IMR-90 (cell line): ENCODE measurements at regions not wholly inside any gene's neighbourhood (a gene's known extent, or its start where the extent isn't known, plus 50 kb on each side); places are given as distances from the start of the nearest gene placed in this dataset.

Experiments used
- ATAC-seq: fragments of 200-7000 bp; cut with Tn5 transposase; 2 replicates; pipeline ENCODE4 v1.9.1; 2020; ENCODE audit warnings: low read depth, mild to moderate bottlenecking, moderate library complexity
- BruUV-seq: library from RNA; stranded (reverse); fragments of 400-500 nt; replicated peaks from 2 replicates; lab custom pipeline; 2021; lab: Mats Ljungman, UMichigan
- CTCF ChIA-PET: fragments of 300-600 bp; formaldehyde crosslinking; extraction: SDS; loops from one replicate; lab custom pipeline; 2021; ENCODE audit warnings: antibody characterized with exemption; lab: Yijun Ruan, JAX
- POLR2A ChIA-PET: fragments of 300-600 bp; sonication (Branson Sonifier 250); formaldehyde crosslinking; loops from one replicate; lab custom pipeline; 2022; ENCODE audit warnings: antibody characterized with exemption; ENCODE audit not compliant: unreplicated experiment; lab: Charles Lee
- DNase-seq: peaks from one replicate; pipeline ENCODE4 v3.0.0; 2013
- H2AFZ ChIP-seq: replicated peaks from 2 replicates; pipeline ENCODE3; 2013; ENCODE audit warnings: low read length, mild to moderate bottlenecking; ENCODE audit not compliant: poor library complexity
- H2AK5ac ChIP-seq: 2 replicates; pipeline ENCODE4 v1.6.1; 2013; ENCODE audit warnings: low read depth, low read length, inconsistent platforms
- H2AK9ac ChIP-seq: replicated peaks from 2 replicates; pipeline ENCODE3; 2013; ENCODE audit warnings: mild to moderate bottlenecking, low read depth, low read length, moderate library complexity; ENCODE audit not compliant: poor library complexity
- H2BK120ac ChIP-seq: 2 replicates; pipeline ENCODE4 v1.6.1; 2013; ENCODE audit warnings: low read depth, low read length, inconsistent platforms
- H2BK15ac ChIP-seq: 3 replicates; pipeline ENCODE4 v1.6.1; 2013; ENCODE audit warnings: low read depth, low read length, inconsistent platforms
- H2BK20ac ChIP-seq: 2 replicates; pipeline ENCODE4 v1.6.1; 2013; ENCODE audit warnings: low read depth, mild to moderate bottlenecking, inconsistent platforms, low read length, moderate library complexity
- H2BK5ac ChIP-seq: 2 replicates; pipeline ENCODE4 v1.6.1; 2013; ENCODE audit warnings: mild to moderate bottlenecking, low read depth, low read length, inconsistent platforms; ENCODE audit not compliant: poor library complexity, severe bottlenecking
- H3K14ac ChIP-seq: replicated peaks from 2 replicates; pipeline ENCODE4 v1.6.1; 2013; ENCODE audit warnings: low read depth, low read length, inconsistent platforms
- H3K18ac ChIP-seq: 2 replicates; pipeline ENCODE4 v1.6.1; 2013; ENCODE audit warnings: low read depth, low read length, control low read depth
- H3K23ac ChIP-seq: 2 replicates; pipeline ENCODE4 v1.6.1; 2013; ENCODE audit warnings: low read depth, low read length, inconsistent platforms
- H3K27ac ChIP-seq: 2 replicates; pipeline ENCODE4 v1.5.1; 2013; ENCODE audit warnings: mild to moderate bottlenecking, control low read depth, low read length; ENCODE audit not compliant: insufficient read depth
- H3K27me3 ChIP-seq: 2 replicates; pipeline ENCODE4 v1.6.1; 2013; ENCODE audit warnings: low read length; ENCODE audit not compliant: control insufficient read depth, insufficient read depth
- H3K36me3 ChIP-seq: 2 replicates; pipeline ENCODE4 v1.6.1; 2013; ENCODE audit warnings: low read length, mixed read lengths; ENCODE audit not compliant: control insufficient read depth, insufficient read depth
- H3K4ac ChIP-seq: 2 replicates; pipeline ENCODE4 v1.6.1; 2013; ENCODE audit warnings: low read depth, low read length, inconsistent platforms
- H3K4me1 ChIP-seq: 2 replicates; pipeline ENCODE4 v1.6.1; 2013; ENCODE audit warnings: low read length, mixed read lengths; ENCODE audit not compliant: control insufficient read depth, insufficient read depth
- H3K4me2 ChIP-seq: 2 replicates; pipeline ENCODE4 v1.6.1; 2013; ENCODE audit warnings: low read depth, mild to moderate bottlenecking, control low read depth, low read length, moderate library complexity
- H3K4me3 ChIP-seq: 2 replicates; pipeline ENCODE4 v1.5.1; 2013; ENCODE audit warnings: low read depth, mild to moderate bottlenecking, control low read depth, low read length, moderate library complexity; ENCODE audit not compliant: insufficient read depth
- H3K56ac ChIP-seq: 2 replicates; pipeline ENCODE4 v1.6.1; 2013; ENCODE audit warnings: low read length, inconsistent platforms; ENCODE audit not compliant: insufficient read depth; ENCODE audit errors: extremely low read depth
- H3K79me1 ChIP-seq, 2 experiments: 2 replicates each; pipeline ENCODE4 v1.6.1; 2013; ENCODE audit warnings: low read length in 2 of 2, inconsistent platforms in 1 of 2, low read depth in 1 of 2
- H3K9ac ChIP-seq: 2 replicates; pipeline ENCODE4 v1.6.1; 2013; ENCODE audit warnings: low read depth, low read length, control low read depth
- H3K9me1 ChIP-seq: 2 replicates; pipeline ENCODE4 v1.6.1; 2013; ENCODE audit warnings: low read length, inconsistent platforms; ENCODE audit not compliant: insufficient read depth
- H3K9me3 ChIP-seq: 2 replicates; pipeline ENCODE4 v1.6.1; 2013; ENCODE audit warnings: low read length; ENCODE audit not compliant: control insufficient read depth, insufficient read depth
- H4K20me1 ChIP-seq: 2 replicates; pipeline ENCODE4 v1.6.1; 2013; ENCODE audit warnings: low read length, inconsistent platforms; ENCODE audit not compliant: insufficient read depth
- H4K5ac ChIP-seq: 2 replicates; pipeline ENCODE4 v1.6.1; 2013; ENCODE audit warnings: mild to moderate bottlenecking, low read depth, low read length, control low read depth
- H4K8ac ChIP-seq, 2 experiments: 2 replicates each; pipeline ENCODE4 v1.6.1; 2013; ENCODE audit warnings: low read depth in 2 of 2, low read length in 2 of 2, control low read depth in 1 of 2, inconsistent platforms in 1 of 2
- H4K91ac ChIP-seq: 2 replicates; pipeline ENCODE4 v1.6.1; 2013; ENCODE audit warnings: low read depth, low read length, inconsistent platforms; ENCODE audit not compliant: insufficient read depth
- BHLHE40 ChIP-seq: fragments of 150-350 bp; IDR thresholded peaks from 2 replicates; pipeline ENCODE4 v1.6.1; 2016; ENCODE audit warnings: mild to moderate bottlenecking, low read depth, low read length
- CEBPB ChIP-seq: IDR thresholded peaks from 2 replicates; pipeline ENCODE4 v1.6.1; 2012; ENCODE audit warnings: low read depth, low read length, improper control_type of control experiment
- CHD1 ChIP-seq: IDR thresholded peaks from 2 replicates; pipeline ENCODE4 v1.6.1; 2012; ENCODE audit warnings: low read depth, low read length, improper control_type of control experiment
- CTCF ChIP-seq: conservative IDR thresholded peaks from 2 replicates; pipeline ENCODE4 v1.5.1; 2012; ENCODE audit warnings: mild to moderate bottlenecking, low read depth, low read length, improper control_type of control experiment
- ELK1 ChIP-seq: fragments of 150-350 bp; IDR thresholded peaks from 2 replicates; pipeline ENCODE4 v1.6.1; 2016; ENCODE audit warnings: low read depth, mild to moderate bottlenecking, low read length, moderate library complexity, borderline replicate concordance
- FOS ChIP-seq: fragments of 150-350 bp; IDR thresholded peaks from 2 replicates; pipeline ENCODE4 v1.6.1; 2016; ENCODE audit warnings: low read depth, low read length
- MAFK ChIP-seq: IDR thresholded peaks from 2 replicates; pipeline ENCODE4 v1.6.1; 2012; ENCODE audit warnings: low read depth, low read length, improper control_type of control experiment
- MAZ ChIP-seq: IDR thresholded peaks from 2 replicates; pipeline ENCODE4 v1.6.1; 2012; ENCODE audit warnings: low read depth, mild to moderate bottlenecking, low read length, improper control_type of control experiment, moderate library complexity, borderline replicate concordance
- MXI1 ChIP-seq: IDR thresholded peaks from 2 replicates; pipeline ENCODE4 v1.6.1; 2012; ENCODE audit warnings: low read depth, mild to moderate bottlenecking, low read length, moderate library complexity, borderline replicate concordance
- NFE2L2 ChIP-seq: fragments of 150-350 bp; IDR thresholded peaks from 2 replicates; pipeline ENCODE4 v1.6.1; 2016; ENCODE audit warnings: low read depth, mild to moderate bottlenecking, low read length
- POLR2A ChIP-seq: IDR thresholded peaks from 2 replicates; pipeline ENCODE4 v1.6.1; 2012; ENCODE audit warnings: mild to moderate bottlenecking, low read depth, low read length
- RAD21 ChIP-seq: IDR thresholded peaks from 2 replicates; pipeline ENCODE4 v1.6.1; 2012; ENCODE audit warnings: low read length, improper control_type of control experiment
- RCOR1 ChIP-seq: IDR thresholded peaks from 2 replicates; pipeline ENCODE4 v1.6.1; 2012; ENCODE audit warnings: mild to moderate bottlenecking, low read length, improper control_type of control experiment; ENCODE audit not compliant: insufficient replicate concordance
- RFX5 ChIP-seq: IDR thresholded peaks from 2 replicates; pipeline ENCODE4 v1.8.0; 2012; ENCODE audit warnings: low read depth, mild to moderate bottlenecking, low read length, moderate library complexity
- SMC3 ChIP-seq: fragments of 150-350 bp; IDR thresholded peaks from 2 replicates; pipeline ENCODE4 v1.6.1; 2016; ENCODE audit warnings: low read depth, mild to moderate bottlenecking, antibody characterized with exemption, low read length, moderate library complexity
- WGBS, 2 experiments: methylation state at CpG; one replicate each; pipeline versions ENCODE4 v1.1.5 to v1.1.7; 2013; ENCODE audit warnings: missing lambda C conversion rate in 2 of 2; ENCODE audit not compliant: insufficient read length in 1 of 2; ENCODE audit errors: extremely low coverage in 2 of 2; 5-methylcytosine and 5-hydroxymethylcytosine counted together
- dilution Hi-C: fragments of 300-500 bp; cut with HindIII; formaldehyde crosslinking; loops from one replicate; pipeline ENCODE4 v1.14.3; 2018; ENCODE audit warnings: low sequenced_read_pairs; ENCODE audit not compliant: unreplicated experiment
- in situ Hi-C: fragments of 300-500 bp; cut with MboI; formaldehyde crosslinking; loops from 3 replicates; pipeline ENCODE4 v1.14.3; 2019; ENCODE audit warnings: low sequenced_read_pairs, inconsistent platforms, mixed read lengths
- intact Hi-C: fragments of 100-400 bp; cut with micrococcal nuclease; formaldehyde crosslinking; loops from 2 replicates; pipeline ENCODE4 v1.10.0; 2022

- Histone ChIP-seq H2AK9ac (no peak overlapping the region), H3K27ac (no peak overlapping the region), H3K9me3 (no peaks in the 10 kb centered on the region), H2BK15ac (no peak overlapping the region), H3K18ac (no peak overlapping the region), H3K56ac (no peak overlapping the region), H2AFZ (no peak overlapping the region), H4K8ac (no peak overlapping the region), H3K36me3 (no peaks in the 10 kb centered on the region), H3K4me3 (no peak overlapping the region), H4K91ac (no peak overlapping the region), H2AK5ac (no peak overlapping the region), H3K27me3 (no peaks in the 10 kb centered on the region), H2BK20ac (no peak overlapping the region), H3K4ac (no peak overlapping the region), H3K4me1 (no peaks in the 10 kb centered on the region), H3K9me1 (no peaks in the 10 kb centered on the region), H4K20me1 (no peaks in the 10 kb centered on the region), H3K4me2 (no peak overlapping the region), H3K14ac (no peak overlapping the region), H3K23ac (no peak overlapping the region), H2BK5ac (no peak overlapping the region), H2BK120ac (no peak overlapping the region), H3K9ac (no peak overlapping the region), H4K5ac (no peak overlapping the region), H3K79me1 (no peaks in the 10 kb centered on the region)
- ChIA-PET CTCF (no interaction called here), POLR2A (no interaction called here)
- ATAC-seq (no peak), DNase-seq (no peak)
- dilution Hi-C loops = no loop called here
- in situ Hi-C loops = no loop called here
- intact Hi-C loops = no loop called here
- BruUV-seq = no TSS peak
- WGBS, 2 experiments = no CpG with 5 or more reads among the region's 2 CpGs
- TF ChIP-seq CHD1 = no peak
- no peak for TF ChIP-seq ELK1
- TF ChIP-seq BHLHE40 = no peak
- no peak for TF ChIP-seq SMC3
- no peak for TF ChIP-seq MXI1
- TF ChIP-seq MAZ = no peak
- no peak for TF ChIP-seq CTCF
- no peak for TF ChIP-seq RFX5
- TF ChIP-seq FOS = no peak
- no peak for TF ChIP-seq RCOR1
- no peak for TF ChIP-seq CEBPB
- no peak for TF ChIP-seq MAFK
- no peak for TF ChIP-seq NFE2L2
- TF ChIP-seq RAD21 = no peak
- no peak for TF ChIP-seq POLR2A
These were observed 525.3 kb upstream of the ADGRL4 start for GRCh38 chr1:79531790-79532189.
